Endothelial cell of umbilical vein (primary cell): ENCODE measurements at regions not wholly inside any gene's neighbourhood (a gene's known extent, or its start where the extent isn't known, plus 50 kb on each side); places are given as distances from the start of the nearest gene placed in this dataset.

ENCODE experiments used
- BruUV-seq: library from RNA; stranded (reverse); fragments of 400-500 nt; replicated peaks from 2 replicates; lab custom pipeline; 2021; lab: Mats Ljungman, UMichigan
- CTCF ChIA-PET: fragments of 300-600, 350-600 bp; sonication (Branson Sonifier 250); formaldehyde crosslinking; loops from one replicate; lab custom pipeline; 2021; ENCODE audit warnings: antibody characterized with exemption, inconsistent platforms; lab: Charles Lee
- POLR2A ChIA-PET: fragments of 300-600, 350-600 bp; sonication (Branson Sonifier 250); formaldehyde crosslinking; loops from one replicate; lab custom pipeline; 2021; ENCODE audit warnings: antibody characterized with exemption, inconsistent platforms; lab: Charles Lee
- DNase-seq: peaks from one replicate; pipeline ENCODE4 v3.0.0-alpha.2; 2011; ENCODE audit warnings: low read depth, low spot score
- FAIRE-seq: peaks from 2 replicates; lab custom pipeline; 2011; peaks lifted over from hg19 to GRCh38; lab: Jason Lieb, UNC
- H2AFZ ChIP-seq: 2 replicates; pipeline ENCODE4 v1.6.0; 2012; ENCODE audit warnings: low read depth, low read length, control low read depth, inconsistent platforms
- H3K27ac ChIP-seq: 2 replicates; pipeline ENCODE4 v1.5.1; 2011; ENCODE audit warnings: low read depth, mild to moderate bottlenecking, control low read depth, low read length, moderate library complexity; ENCODE audit not compliant: insufficient read depth
- H3K27me3 ChIP-seq, 2 experiments: 2 replicates each; pipeline versions ENCODE4 v1.6.0 to v1.6.1; 2011; ENCODE audit warnings: low read length in 2 of 2, mixed read lengths in 1 of 2; ENCODE audit not compliant: control insufficient read depth in 2 of 2, insufficient read depth in 2 of 2
- H3K36me3 ChIP-seq, 2 experiments: 2 replicates in 1 of 2; 3 replicates in 1 of 2; pipeline ENCODE4 v1.5.1; 2011; ENCODE audit warnings: low read length in 2 of 2, mild to moderate bottlenecking in 1 of 2, moderate library complexity in 1 of 2; ENCODE audit not compliant: control insufficient read depth in 2 of 2, insufficient read depth in 2 of 2; ENCODE audit errors: extremely low read depth in 1 of 2
- H3K4me1 ChIP-seq: 3 replicates; pipeline ENCODE4 v1.5.1; 2011; ENCODE audit warnings: mild to moderate bottlenecking, low read length; ENCODE audit not compliant: control insufficient read depth, insufficient read depth; ENCODE audit errors: extremely low read depth
- H3K4me2 ChIP-seq: 2 replicates; pipeline ENCODE4 v1.6.1; 2011; ENCODE audit warnings: low read length, control low read depth, mixed read lengths; ENCODE audit not compliant: insufficient read depth
- H3K4me3 ChIP-seq, 3 experiments: fragments of 200-600 bp in 1 of 3; sonication (generic), shearing (Covaris generic) in 1 of 3; replicated peaks in 1 of 3; 2 replicates each; pipeline ENCODE4 v1.5.1; 2011 to 2016; ENCODE audit warnings: control low read depth in 3 of 3, low read length in 3 of 3, mild to moderate bottlenecking in 2 of 3, inconsistent platforms in 1 of 3, low read depth in 1 of 3, moderate library complexity in 1 of 3; ENCODE audit not compliant: insufficient read depth in 1 of 3
- H3K79me2 ChIP-seq: 2 replicates; pipeline ENCODE4 v1.6.0; 2012; ENCODE audit warnings: low read length, inconsistent platforms; ENCODE audit not compliant: control insufficient read depth, insufficient read depth
- H3K9ac ChIP-seq: replicated peaks from 2 replicates; pipeline ENCODE3; 2011; ENCODE audit warnings: low read length, control low read depth; ENCODE audit not compliant: insufficient read depth; ENCODE audit errors: extremely low read depth
- H3K9me1 ChIP-seq: replicated peaks from 3 replicates; pipeline ENCODE4 v1.6.0; 2011; ENCODE audit warnings: mild to moderate bottlenecking, low read length; ENCODE audit not compliant: control insufficient read depth, insufficient read depth; ENCODE audit errors: extremely low read depth
- H3K9me3 ChIP-seq: replicated peaks from 2 replicates; pipeline ENCODE4 v1.5.1; 2012; ENCODE audit warnings: low read length, inconsistent platforms; ENCODE audit not compliant: control insufficient read depth, insufficient read depth
- H4K20me1 ChIP-seq: replicated peaks from 2 replicates; pipeline ENCODE3; 2011; ENCODE audit warnings: mild to moderate bottlenecking, low read length; ENCODE audit not compliant: control insufficient read depth, insufficient read depth; ENCODE audit errors: extremely low read depth
- EZH2 ChIP-seq: IDR thresholded peaks from 2 replicates; pipeline ENCODE4 v1.6.1; 2012; ENCODE audit warnings: borderline replicate concordance, low read depth, mild to moderate bottlenecking, moderate library complexity, low read length, inconsistent platforms; ENCODE audit not compliant: severe bottlenecking
- FOS ChIP-seq: IDR thresholded peaks from 2 replicates; pipeline ENCODE4 v1.6.1; 2011; ENCODE audit warnings: mild to moderate bottlenecking, low read length, moderate library complexity, borderline replicate concordance; ENCODE audit not compliant: insufficient read depth
- GATA2 ChIP-seq: IDR thresholded peaks from 2 replicates; pipeline ENCODE4 v1.7.0; 2011; ENCODE audit warnings: low read depth, mild to moderate bottlenecking, moderate library complexity, mixed read lengths, low read length; ENCODE audit not compliant: insufficient read length, insufficient read depth
- JUN ChIP-seq: IDR thresholded peaks from 2 replicates; pipeline ENCODE4 v1.6.1; 2011; ENCODE audit warnings: borderline replicate concordance, low read depth; ENCODE audit not compliant: insufficient read length, insufficient read depth
- MYC ChIP-seq: IDR thresholded peaks from one replicate; pipeline ENCODE4 v1.6.1; 2011; ENCODE audit warnings: mild to moderate bottlenecking, low read depth, low read length
- POLR2A ChIP-seq: IDR thresholded peaks from 2 replicates; pipeline ENCODE4 v1.6.1; 2012; ENCODE audit warnings: low read depth, mild to moderate bottlenecking, control low read depth, low read length
- POLR2AphosphoS5 ChIP-seq: IDR thresholded peaks from 2 replicates; pipeline ENCODE4 v1.6.1; 2012; ENCODE audit warnings: low read depth, mild to moderate bottlenecking, control low read depth, low read length, moderate library complexity; ENCODE audit not compliant: insufficient read depth
- dilution Hi-C: fragments of 300-500 bp; cut with MboI; formaldehyde crosslinking; loops from one replicate; pipeline ENCODE4 v1.15.0; 2019; ENCODE audit warnings: low sequenced_read_pairs; ENCODE audit not compliant: extremely low pct_ligation_motif_present
- intact Hi-C: fragments of 100-400 bp; cut with micrococcal nuclease; formaldehyde crosslinking; loops from one replicate; pipeline ENCODE4 v1.10.0; 2022
- TF ChIP-seq, protein P1 (sequence below): IDR thresholded peaks from 2 replicates; pipeline ENCODE4 v1.6.1; 2011; ENCODE audit not compliant: insufficient read depth, insufficient read length
- TF ChIP-seq, protein P2 (sequence below), 2 donors: IDR thresholded peaks; 1 replicate in 1 of 2; 2 replicates in 1 of 2; pipeline ENCODE4 v1.5.1; 2011; ENCODE audit warnings: low read length in 2 of 2, mild to moderate bottlenecking in 2 of 2, moderate library complexity in 2 of 2, control low read depth in 1 of 2, inconsistent platforms in 1 of 2, low read depth in 1 of 2; ENCODE audit not compliant: insufficient read depth in 1 of 2; ENCODE audit errors: extremely low read depth in 1 of 2

GRCh38 chr7:45343746-45344145 is 186.2 kb downstream of the RAMP3 start:
- Histone ChIP-seq H3K27me3 (no peaks in the 10 kb centered on the region), H3K27ac (no peak overlapping the region), H3K9me1 (no peaks in the 10 kb centered on the region), H3K9ac (no peak overlapping the region), H3K4me3 (no peak overlapping the region), H3K4me2 (no peak overlapping the region), H3K9me3 (no peaks in the 10 kb centered on the region), H3K79me2 (no peaks in the 10 kb centered on the region), H4K20me1 (no peaks in the 10 kb centered on the region), H3K4me1 (no peaks in the 10 kb centered on the region), H3K36me3 (no peaks in the 10 kb centered on the region), H2AFZ (no peak overlapping the region)
- no peak for FAIRE-seq
- dilution Hi-C loops = no loop called here
- no TSS peak for BruUV-seq
- ChIA-PET CTCF (no interaction called here), POLR2A (no interaction called here)
- no peak for DNase-seq
- intact Hi-C loops = no loop called here
- TF ChIP-seq, protein P1, sequence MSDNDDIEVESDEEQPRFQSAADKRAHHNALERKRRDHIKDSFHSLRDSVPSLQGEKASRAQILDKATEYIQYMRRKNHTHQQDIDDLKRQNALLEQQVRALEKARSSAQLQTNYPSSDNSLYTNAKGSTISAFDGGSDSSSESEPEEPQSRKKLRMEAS = no peak
- TF ChIP-seq, protein P2, sequence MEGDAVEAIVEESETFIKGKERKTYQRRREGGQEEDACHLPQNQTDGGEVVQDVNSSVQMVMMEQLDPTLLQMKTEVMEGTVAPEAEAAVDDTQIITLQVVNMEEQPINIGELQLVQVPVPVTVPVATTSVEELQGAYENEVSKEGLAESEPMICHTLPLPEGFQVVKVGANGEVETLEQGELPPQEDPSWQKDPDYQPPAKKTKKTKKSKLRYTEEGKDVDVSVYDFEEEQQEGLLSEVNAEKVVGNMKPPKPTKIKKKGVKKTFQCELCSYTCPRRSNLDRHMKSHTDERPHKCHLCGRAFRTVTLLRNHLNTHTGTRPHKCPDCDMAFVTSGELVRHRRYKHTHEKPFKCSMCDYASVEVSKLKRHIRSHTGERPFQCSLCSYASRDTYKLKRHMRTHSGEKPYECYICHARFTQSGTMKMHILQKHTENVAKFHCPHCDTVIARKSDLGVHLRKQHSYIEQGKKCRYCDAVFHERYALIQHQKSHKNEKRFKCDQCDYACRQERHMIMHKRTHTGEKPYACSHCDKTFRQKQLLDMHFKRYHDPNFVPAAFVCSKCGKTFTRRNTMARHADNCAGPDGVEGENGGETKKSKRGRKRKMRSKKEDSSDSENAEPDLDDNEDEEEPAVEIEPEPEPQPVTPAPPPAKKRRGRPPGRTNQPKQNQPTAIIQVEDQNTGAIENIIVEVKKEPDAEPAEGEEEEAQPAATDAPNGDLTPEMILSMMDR (IDR thresholded peaks at IDR 0.05; ENCODE audit: extremely low read depth in 1 of 2, insufficient read depth in 1 of 2, low read depth in 1 of 2, low read length in 2 of 2) = no peak
- TF ChIP-seq GATA2 (no peak), FOS (no peak), POLR2A (no peak), POLR2AphosphoS5 (no peak), JUN (no peak), EZH2 (no peak), MYC (no peak)
